Neuronal stem cell (in vitro differentiated cells): ENCODE measurements at regions not wholly inside any gene's neighbourhood (a gene's known extent, or its start where the extent isn't known, plus 50 kb on each side); places are given as distances from the start of the nearest gene placed in this dataset.
A peak's percentile ranks its signal among the peaks of the same experiment; 100 is the strongest.

Experiments used
- DNase-seq: peaks from one replicate; pipeline ENCODE4 v3.0.0-alpha.2; 2013; ENCODE audit warnings: low spot score
- H2AFZ ChIP-seq: one replicate; pipeline ENCODE4 v1.6.1; 2013; ENCODE audit warnings: mild to moderate bottlenecking, low read length, inconsistent platforms
- H2AK5ac ChIP-seq: 2 replicates; pipeline ENCODE4 v1.6.1; 2013; ENCODE audit warnings: low read depth, mild to moderate bottlenecking, inconsistent platforms, low read length, moderate library complexity, mixed read lengths
- H2BK120ac ChIP-seq: 2 replicates; pipeline ENCODE4 v1.6.1; 2013; ENCODE audit warnings: low read depth, mild to moderate bottlenecking, inconsistent platforms, low read length, moderate library complexity, mixed read lengths
- H2BK12ac ChIP-seq: one replicate; pipeline ENCODE4 v1.6.1; 2013; ENCODE audit warnings: low read length, inconsistent platforms
- H2BK15ac ChIP-seq: 2 replicates; pipeline ENCODE4 v1.6.1; 2013; ENCODE audit warnings: mild to moderate bottlenecking, low read length, inconsistent platforms, mixed read lengths
- H2BK5ac ChIP-seq: one replicate; pipeline ENCODE4 v1.6.1; 2013; ENCODE audit warnings: inconsistent platforms, mild to moderate bottlenecking, low read length, moderate library complexity
- H3K14ac ChIP-seq: one replicate; pipeline ENCODE4 v1.6.1; 2013; ENCODE audit warnings: low read length, inconsistent platforms
- H3K18ac ChIP-seq: 2 replicates; pipeline ENCODE4 v1.6.1; 2013; ENCODE audit warnings: low read length, inconsistent platforms
- H3K23ac ChIP-seq: 2 replicates; pipeline ENCODE4 v1.6.1; 2013; ENCODE audit warnings: low read depth, mild to moderate bottlenecking, mixed read lengths, low read length, inconsistent platforms; ENCODE audit not compliant: poor library complexity
- H3K27ac ChIP-seq: replicated peaks from 3 replicates; pipeline ENCODE4 v1.5.1; 2013; ENCODE audit warnings: low read length, inconsistent platforms
- H3K27me3 ChIP-seq, 3 experiments: 2 replicates each; pipeline ENCODE4 v1.6.1; 2013; ENCODE audit warnings: low read length in 3 of 3, mild to moderate bottlenecking in 2 of 3, inconsistent platforms in 1 of 3, low read depth in 1 of 3, mixed read lengths in 1 of 3, moderate library complexity in 1 of 3; ENCODE audit not compliant: control insufficient read depth in 3 of 3, insufficient read depth in 3 of 3
- H3K36me3 ChIP-seq, 2 donors: replicated peaks in 1 of 2; 2 replicates each; pipeline ENCODE4 v1.6.1; 2013; ENCODE audit warnings: low read length in 2 of 2; ENCODE audit not compliant: control insufficient read depth in 2 of 2, insufficient read depth in 2 of 2
- H3K4ac ChIP-seq: 2 replicates; pipeline ENCODE4 v1.6.1; 2013; ENCODE audit warnings: inconsistent platforms, mild to moderate bottlenecking, low read length, moderate library complexity
- H3K4me1 ChIP-seq, 2 donors: 1 replicate in 1 of 2; 2 replicates in 1 of 2; pipeline ENCODE4 v1.6.1; 2013; ENCODE audit warnings: low read length in 2 of 2, low read depth in 1 of 2; ENCODE audit not compliant: control insufficient read depth in 2 of 2, insufficient read depth in 1 of 2
- H3K4me2 ChIP-seq: one replicate; pipeline ENCODE4 v1.6.1; 2013; ENCODE audit warnings: mild to moderate bottlenecking, low read length, inconsistent platforms; ENCODE audit not compliant: insufficient read depth, poor library complexity, severe bottlenecking
- H3K4me3 ChIP-seq, 2 donors: 2 replicates each; pipeline ENCODE4 v1.5.1; 2013; ENCODE audit warnings: low read length in 2 of 2, mild to moderate bottlenecking in 2 of 2, inconsistent platforms in 1 of 2, moderate library complexity in 1 of 2
- H3K79me1 ChIP-seq: one replicate; pipeline ENCODE4 v1.6.1; 2013; ENCODE audit warnings: low read depth, mild to moderate bottlenecking, inconsistent platforms, low read length, moderate library complexity
- H3K9ac ChIP-seq: one replicate; pipeline ENCODE4 v1.6.1; 2013; ENCODE audit warnings: mild to moderate bottlenecking, low read depth, low read length, inconsistent platforms; ENCODE audit not compliant: poor library complexity
- H3K9me3 ChIP-seq, 2 donors: replicated peaks in 1 of 2; 2 replicates each; pipeline versions ENCODE3 to v1.6.1; 2013; ENCODE audit warnings: low read length in 2 of 2, mild to moderate bottlenecking in 2 of 2, inconsistent platforms in 1 of 2, low read depth in 1 of 2, mixed read lengths in 1 of 2, moderate library complexity in 1 of 2; ENCODE audit not compliant: control insufficient read depth in 2 of 2, insufficient read depth in 1 of 2
- H4K8ac ChIP-seq: one replicate; pipeline ENCODE4 v1.6.1; 2013; ENCODE audit warnings: low read depth, mild to moderate bottlenecking, inconsistent platforms, low read length, moderate library complexity
- H4K91ac ChIP-seq: one replicate; pipeline ENCODE4 v1.6.1; 2013; ENCODE audit warnings: low read length, low read depth, mild to moderate bottlenecking, inconsistent platforms; ENCODE audit not compliant: poor library complexity
- WGBS, 2 donors: extraction: QIAGEN DNeasy Blood & Tissue Kit; methylation state at CpG; one replicate each; pipeline ENCODE4 v1.1.7; 2013; ENCODE audit warnings: missing lambda C conversion rate in 2 of 2, mixed read lengths in 1 of 2; ENCODE audit not compliant: insufficient read length in 2 of 2, insufficient replicate concordance in 1 of 2; ENCODE audit errors: extremely low coverage in 2 of 2; 5-methylcytosine and 5-hydroxymethylcytosine counted together

DNA sequence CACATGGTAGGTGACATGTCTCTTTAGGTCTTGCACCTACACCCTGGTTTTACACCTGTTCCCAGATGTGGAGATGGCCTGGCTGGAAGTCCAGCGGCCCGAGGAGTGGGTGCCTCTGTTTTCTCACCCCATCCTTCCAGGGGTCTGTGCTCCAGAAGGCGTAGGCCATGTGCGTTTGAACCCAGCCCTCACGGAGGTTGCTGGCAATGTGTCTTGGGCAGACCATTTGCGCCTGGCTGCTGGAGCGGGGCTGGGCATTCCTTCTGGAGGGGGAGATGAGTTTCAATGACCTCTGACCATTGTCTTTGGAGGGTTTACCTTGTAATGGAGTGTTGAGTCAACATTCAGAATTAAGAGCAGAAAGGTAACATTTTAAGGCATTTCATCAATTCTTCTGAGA is 54.8 kb upstream of the ZNF536 start:
- Histone ChIP-seq H2AFZ (no peak overlapping the region), H3K79me1 (no peaks in the 10 kb centered on the region), H3K36me3 (no peaks in the 10 kb centered on the region), H3K4me3 (no peak overlapping the region), H3K4ac (no peak overlapping the region), H3K4me2 (no peak overlapping the region), H2BK12ac (no peak overlapping the region), H3K18ac (no peak overlapping the region), H2BK5ac (peak overlapping the region; percentile 54), H3K9ac (no peak overlapping the region), H2BK15ac (no peak overlapping the region), H3K27ac (no peak overlapping the region), H3K23ac (no peak overlapping the region), H2AK5ac (peak overlapping the region; percentile 51), H3K27me3 (no peaks in the 10 kb centered on the region), H3K14ac (no peak overlapping the region), H3K9me3 (peaks cover 0 to 2% of the 10 kb centered on the region in 2 donors), H2BK120ac (no peak overlapping the region), H3K4me1 (peaks cover 0 to 5% of the 10 kb centered on the region in 2 donors), H4K91ac (no peak overlapping the region), H4K8ac (no peak overlapping the region)
- DNase-seq = no peak
- no CpG with 5 or more reads among the region's 7 CpGs for WGBS, 2 donors

DNA sequence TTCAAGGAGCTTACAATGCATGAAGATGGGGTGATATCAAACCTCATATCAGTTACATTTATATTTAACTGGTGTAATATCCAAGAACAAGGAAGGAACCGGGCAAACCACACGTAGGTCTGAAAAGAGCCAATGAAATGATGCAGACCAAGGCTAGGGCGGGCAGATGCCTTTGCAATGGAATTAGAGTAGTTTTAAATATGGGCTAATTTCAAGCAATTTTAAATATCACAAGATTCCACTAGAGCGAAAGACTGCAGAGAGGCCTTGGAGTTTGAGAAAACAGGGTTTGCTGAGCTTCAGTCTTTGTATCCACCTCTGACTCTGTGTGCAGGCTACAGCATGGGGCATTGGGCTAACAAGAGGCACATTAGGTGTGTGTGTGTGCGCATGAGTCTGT is 53.9 kb upstream of the ZNF536 start:
- Histone ChIP-seq H3K4ac (no peak overlapping the region), H2BK12ac (no peak overlapping the region), H3K79me1 (no peaks in the 10 kb centered on the region), H3K9me3 (peaks cover 0 to 2% of the 10 kb centered on the region in 2 donors), H3K36me3 (no peaks in the 10 kb centered on the region), H3K4me1 (peaks cover 0 to 5% of the 10 kb centered on the region in 2 donors), H3K9ac (no peak overlapping the region), H3K27me3 (no peaks in the 10 kb centered on the region), H4K8ac (no peak overlapping the region), H2BK15ac (no peak overlapping the region), H2AFZ (no peak overlapping the region), H3K14ac (no peak overlapping the region), H3K4me2 (no peak overlapping the region), H2AK5ac (no peak overlapping the region), H4K91ac (no peak overlapping the region), H3K27ac (no peak overlapping the region), H3K4me3 (no peak overlapping the region), H2BK120ac (no peak overlapping the region), H2BK5ac (no peak overlapping the region), H3K23ac (no peak overlapping the region), H3K18ac (no peak overlapping the region)
- WGBS, 2 donors = no CpG with 5 or more reads among the region's 5 CpGs
- no peak for DNase-seq

DNA sequence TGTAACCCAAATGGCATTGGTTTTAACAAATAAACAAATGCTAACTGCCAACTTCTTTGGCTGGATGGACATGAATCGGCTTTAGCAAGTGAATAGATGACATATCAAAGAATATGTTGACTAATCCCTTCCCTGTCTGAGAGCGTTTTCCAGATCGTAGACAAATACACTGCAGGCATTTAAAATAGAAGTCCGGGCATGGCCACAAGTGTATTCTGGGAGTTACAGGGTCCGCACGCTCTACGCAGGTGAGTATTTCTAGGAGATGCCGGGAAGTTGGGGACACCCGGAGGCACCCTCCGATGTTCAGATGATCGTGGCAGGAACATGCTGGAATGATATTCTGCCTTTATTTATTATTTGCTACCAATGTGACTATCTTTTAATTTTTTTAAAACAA is 53.2 kb upstream of the ZNF536 start:
- Histone ChIP-seq H3K18ac (no peak overlapping the region), H4K91ac (no peak overlapping the region), H3K27ac (no peak overlapping the region), H3K23ac (no peak overlapping the region), H3K79me1 (no peaks in the 10 kb centered on the region), H3K4ac (no peak overlapping the region), H2BK12ac (no peak overlapping the region), H3K36me3 (no peaks in the 10 kb centered on the region), H2BK5ac (no peak overlapping the region), H3K9ac (no peak overlapping the region), H4K8ac (no peak overlapping the region), H3K9me3 (peaks cover 0 to 2% of the 10 kb centered on the region in 2 donors), H3K4me2 (no peak overlapping the region), H2BK15ac (no peak overlapping the region), H3K4me1 (peaks cover 0 to 5% of the 10 kb centered on the region in 2 donors), H2BK120ac (no peak overlapping the region), H2AK5ac (no peak overlapping the region), H3K14ac (no peak overlapping the region), H3K4me3 (no peak overlapping the region), H2AFZ (no peak overlapping the region), H3K27me3 (no peaks in the 10 kb centered on the region)
- no CpG with 5 or more reads among the region's 11 CpGs for WGBS, 2 donors
- no peak for DNase-seq

DNA sequence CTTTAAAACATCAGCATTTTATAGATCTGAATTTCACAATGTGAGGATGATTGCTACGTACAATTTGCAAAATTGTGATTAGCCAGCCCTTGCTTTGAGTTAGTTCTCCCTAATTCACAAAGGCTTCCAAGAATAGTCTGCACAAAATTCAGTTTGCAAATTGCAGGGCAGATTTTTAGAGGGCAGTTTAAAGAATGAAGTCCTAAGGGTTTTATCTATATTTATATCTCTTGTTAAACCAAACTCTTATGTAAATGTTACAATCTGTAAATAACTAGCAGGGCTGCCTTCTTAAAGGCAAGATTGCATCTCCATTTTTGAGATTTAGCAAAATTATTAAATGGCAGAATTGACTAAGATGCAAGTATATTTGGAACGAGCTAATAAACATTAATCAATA is 52.8 kb upstream of the ZNF536 start:
- no peak for DNase-seq
- H2BK15ac ChIP-seq = no peak overlapping the region
- no peak overlapping the region for H3K4me3 ChIP-seq
- H3K27me3 ChIP-seq = no peaks in the 10 kb centered on the region
- no peak overlapping the region for H2BK12ac ChIP-seq
- no peak overlapping the region for H3K23ac ChIP-seq
- H3K14ac ChIP-seq = no peak overlapping the region
- H3K36me3 ChIP-seq = no peaks in the 10 kb centered on the region
- H3K79me1 ChIP-seq = no peaks in the 10 kb centered on the region
- no peak overlapping the region for H2AK5ac ChIP-seq
- H3K18ac ChIP-seq = no peak overlapping the region
- H3K4me1 ChIP-seq = peaks cover 0 to 5% of the 10 kb centered on the region in 2 donors
- no peak overlapping the region for H4K91ac ChIP-seq
- H2BK120ac ChIP-seq = no peak overlapping the region
- peaks cover 0 to 2% of the 10 kb centered on the region in 2 donors for H3K9me3 ChIP-seq
- H3K9ac ChIP-seq = no peak overlapping the region
- H4K8ac ChIP-seq = no peak overlapping the region
- H2BK5ac ChIP-seq = no peak overlapping the region
- no peak overlapping the region for H3K4me2 ChIP-seq
- no peak overlapping the region for H3K27ac ChIP-seq
- no peak overlapping the region for H2AFZ ChIP-seq
- WGBS, 2 donors = no CpG with 5 or more reads among the region's 2 CpGs
- no peak overlapping the region for H3K4ac ChIP-seq
